Mesendoderm (in vitro differentiated cells): ENCODE measurements at regions not wholly inside any gene's neighbourhood (a gene's known extent, or its start where the extent isn't known, plus 50 kb on each side); places are given as distances from the start of the nearest gene placed in this dataset.

Experiments used
- DNase-seq: peaks from one replicate; pipeline ENCODE4 v3.0.0; 2013
- H2AK5ac ChIP-seq: 2 replicates; pipeline ENCODE4 v1.6.1; 2013; ENCODE audit warnings: low read length, inconsistent platforms
- H2BK120ac ChIP-seq: 2 replicates; pipeline ENCODE4 v1.6.1; 2013; ENCODE audit warnings: low read depth, mild to moderate bottlenecking, low read length, moderate library complexity, mixed read lengths
- H2BK15ac ChIP-seq: replicated peaks from 2 replicates; pipeline ENCODE4 v1.6.1; 2013; ENCODE audit warnings: low read depth, mild to moderate bottlenecking, moderate library complexity
- H2BK5ac ChIP-seq: 2 replicates; pipeline ENCODE4 v1.6.1; 2013; ENCODE audit warnings: low read length, inconsistent platforms
- H3K18ac ChIP-seq: 2 replicates; pipeline ENCODE4 v1.6.1; 2013; ENCODE audit warnings: mild to moderate bottlenecking, low read length, mixed read lengths
- H3K23ac ChIP-seq: one replicate; pipeline ENCODE4 v1.6.1; 2013; ENCODE audit warnings: low read length
- H3K27ac ChIP-seq: 2 replicates; pipeline ENCODE4 v1.5.1; 2013; ENCODE audit warnings: low read depth, mild to moderate bottlenecking, inconsistent platforms, low read length, moderate library complexity
- H3K27me3 ChIP-seq: 2 replicates; pipeline ENCODE4 v1.6.1; 2013; ENCODE audit warnings: low read length, control low read depth, mild to moderate bottlenecking, inconsistent platforms; ENCODE audit not compliant: insufficient read depth, poor library complexity
- H3K36me3 ChIP-seq: 2 replicates; pipeline ENCODE4 v1.6.1; 2013; ENCODE audit warnings: low read length, inconsistent platforms; ENCODE audit not compliant: control insufficient read depth, insufficient read depth
- H3K4ac ChIP-seq: one replicate; pipeline ENCODE4 v1.6.1; 2013; ENCODE audit warnings: low read depth, mild to moderate bottlenecking, low read length, moderate library complexity
- H3K4me1 ChIP-seq: 2 replicates; pipeline ENCODE4 v1.6.1; 2013; ENCODE audit warnings: low read depth, low read length, inconsistent platforms; ENCODE audit not compliant: control insufficient read depth
- H3K4me2 ChIP-seq: 2 replicates; pipeline ENCODE4 v1.6.1; 2013; ENCODE audit warnings: low read length
- H3K4me3 ChIP-seq: 2 replicates; pipeline ENCODE4 v1.5.1; 2013; ENCODE audit warnings: mild to moderate bottlenecking, low read length
- H3K56ac ChIP-seq: one replicate; pipeline ENCODE4 v1.6.1; 2013; ENCODE audit warnings: low read length
- H3K79me1 ChIP-seq: 2 replicates; pipeline ENCODE4 v1.6.1; 2013; ENCODE audit warnings: low read length, inconsistent platforms
- H3K79me2 ChIP-seq: 2 replicates; pipeline ENCODE4 v1.6.1; 2013; ENCODE audit warnings: mild to moderate bottlenecking, low read length; ENCODE audit not compliant: control insufficient read depth, insufficient read depth
- H3K9ac ChIP-seq: 2 replicates; pipeline ENCODE4 v1.6.1; 2013; ENCODE audit warnings: low read length, inconsistent platforms
- H4K5ac ChIP-seq: one replicate; pipeline ENCODE4 v1.6.1; 2013; ENCODE audit warnings: low read length
- H4K8ac ChIP-seq: one replicate; pipeline ENCODE4 v1.6.1; 2013; ENCODE audit warnings: low read depth, mild to moderate bottlenecking, control low read depth, low read length, moderate library complexity
- WGBS: extraction: QIAGEN DNeasy Blood & Tissue Kit; methylation state at CpG from one replicate; pipeline ENCODE4 v1.1.7; 2013; ENCODE audit warnings: low lambda C conversion rate, missing lambda C conversion rate; ENCODE audit not compliant: insufficient coverage; ENCODE audit errors: extremely low coverage; 5-methylcytosine and 5-hydroxymethylcytosine counted together

DNA sequence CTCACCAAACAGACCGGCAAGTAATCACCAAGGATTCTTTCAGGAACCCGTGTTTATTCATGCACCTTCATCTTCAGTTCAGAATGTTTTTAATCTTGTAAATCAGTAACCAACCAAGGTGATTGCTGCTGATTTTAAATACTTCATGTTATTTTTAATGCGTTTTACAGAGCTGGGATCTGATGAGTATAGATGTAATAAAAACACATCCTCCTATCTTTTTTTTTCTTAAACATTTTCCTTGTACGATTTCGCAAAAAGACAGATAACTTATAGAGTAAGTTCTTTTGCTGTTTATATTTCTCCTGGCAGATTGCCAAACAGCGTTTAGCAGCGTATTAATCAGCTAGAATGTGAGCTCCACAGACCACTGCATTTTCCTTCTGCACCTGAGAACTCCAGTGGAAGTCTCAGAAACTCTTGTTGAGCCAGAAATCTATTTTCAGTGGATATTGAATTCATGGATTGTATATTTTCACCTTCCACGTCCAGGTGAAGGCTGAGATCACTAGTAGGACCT is 397.8 kb upstream of the NRP1 start:
- no CpG with 5 or more reads among the region's 8 CpGs for WGBS
- no peak overlapping the region for H3K56ac ChIP-seq
- H3K4me3 ChIP-seq = no peak overlapping the region
- no peak overlapping the region for H2BK15ac ChIP-seq
- no peak overlapping the region for H3K27ac ChIP-seq
- no peak overlapping the region for H2AK5ac ChIP-seq
- H4K5ac ChIP-seq = no peak overlapping the region
- H4K8ac ChIP-seq = no peak overlapping the region
- no peak overlapping the region for H3K9ac ChIP-seq
- H2BK5ac ChIP-seq = no peak overlapping the region
- H3K79me2 ChIP-seq = no peaks in the 10 kb centered on the region
- no peak overlapping the region for H3K4ac ChIP-seq
- H2BK120ac ChIP-seq = no peak overlapping the region
- no peak overlapping the region for H3K4me2 ChIP-seq
- no peaks in the 10 kb centered on the region for H3K36me3 ChIP-seq
- H3K23ac ChIP-seq = no peak overlapping the region
- H3K4me1 ChIP-seq = no peaks in the 10 kb centered on the region
- no peaks in the 10 kb centered on the region for H3K79me1 ChIP-seq
- H3K27me3 ChIP-seq = no peaks in the 10 kb centered on the region
- H3K18ac ChIP-seq = no peak overlapping the region
- DNase-seq = no peak

GRCh38 chr10:33731322-33731721 is 396.9 kb upstream of the NRP1 start:
- H3K27ac ChIP-seq = no peak overlapping the region
- H2AK5ac ChIP-seq = no peak overlapping the region
- H3K79me1 ChIP-seq = no peaks in the 10 kb centered on the region
- no peak overlapping the region for H2BK15ac ChIP-seq
- H4K8ac ChIP-seq = no peak overlapping the region
- H3K27me3 ChIP-seq = no peaks in the 10 kb centered on the region
- H3K4me3 ChIP-seq = no peak overlapping the region
- H3K9ac ChIP-seq = no peak overlapping the region
- no peaks in the 10 kb centered on the region for H3K79me2 ChIP-seq
- no peak overlapping the region for H4K5ac ChIP-seq
- no peaks in the 10 kb centered on the region for H3K4me1 ChIP-seq
- no peaks in the 10 kb centered on the region for H3K36me3 ChIP-seq
- no peak overlapping the region for H3K23ac ChIP-seq
- no CpG with 5 or more reads among the region's 6 CpGs for WGBS
- H3K4ac ChIP-seq = no peak overlapping the region
- no peak for DNase-seq
- no peak overlapping the region for H3K56ac ChIP-seq
- no peak overlapping the region for H3K18ac ChIP-seq
- H3K4me2 ChIP-seq = no peak overlapping the region
- H2BK120ac ChIP-seq = no peak overlapping the region
- H2BK5ac ChIP-seq = no peak overlapping the region

DNA sequence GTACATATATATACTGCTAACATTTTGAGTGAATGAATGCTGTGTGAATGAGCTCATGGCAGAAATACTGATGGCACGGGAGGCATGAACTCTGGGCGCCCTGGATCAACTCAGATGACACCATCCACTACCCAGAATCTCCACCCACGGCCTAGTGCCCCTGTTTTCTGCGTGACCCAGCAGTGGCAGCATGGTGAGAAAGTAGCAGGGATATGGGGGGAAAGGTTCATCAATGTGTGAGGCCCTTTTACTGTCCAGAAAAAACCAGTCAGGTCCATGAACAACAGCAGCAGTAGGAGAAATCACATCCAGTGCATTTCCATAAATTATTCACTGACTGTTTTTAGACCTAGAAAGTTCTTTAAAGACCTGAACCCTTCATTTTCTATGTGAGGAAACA is 391.0 kb upstream of the NRP1 start:
- Histone ChIP-seq H3K23ac (no peak overlapping the region), H3K36me3 (no peaks in the 10 kb centered on the region), H3K4ac (no peak overlapping the region), H3K4me2 (no peak overlapping the region), H4K5ac (no peak overlapping the region), H3K79me2 (no peaks in the 10 kb centered on the region), H3K56ac (no peak overlapping the region), H2BK15ac (no peak overlapping the region), H3K79me1 (no peaks in the 10 kb centered on the region), H2AK5ac (no peak overlapping the region), H3K4me1 (no peaks in the 10 kb centered on the region), H3K27ac (no peak overlapping the region), H3K27me3 (no peaks in the 10 kb centered on the region), H2BK120ac (no peak overlapping the region), H3K18ac (no peak overlapping the region), H3K9ac (no peak overlapping the region), H4K8ac (no peak overlapping the region), H3K4me3 (no peak overlapping the region), H2BK5ac (no peak overlapping the region)
- no peak for DNase-seq
- no CpG with 5 or more reads among the region's 4 CpGs for WGBS

DNA sequence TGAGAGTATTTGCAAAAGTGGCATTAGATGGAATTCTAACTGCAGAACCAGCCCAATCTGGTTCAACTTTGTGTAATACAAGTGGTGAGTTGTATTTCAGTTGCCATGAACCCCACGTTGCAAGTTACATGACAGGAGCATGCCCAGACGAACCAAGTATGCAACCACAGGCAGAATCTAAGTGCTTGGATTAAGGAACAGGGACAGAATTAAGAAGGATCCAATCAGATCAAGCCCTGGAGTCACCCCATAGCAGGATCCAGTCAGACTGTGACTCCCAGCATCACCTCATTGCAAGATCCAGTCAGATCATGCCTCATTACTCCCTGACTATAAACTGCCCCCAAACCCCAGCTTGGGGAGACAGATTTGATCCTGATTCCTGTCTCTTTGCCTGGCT is 388.7 kb upstream of the NRP1 start:
- Histone ChIP-seq H3K79me2 (no peaks in the 10 kb centered on the region), H3K27ac (no peak overlapping the region), H2AK5ac (no peak overlapping the region), H3K56ac (no peak overlapping the region), H3K23ac (no peak overlapping the region), H3K36me3 (no peaks in the 10 kb centered on the region), H3K4me2 (no peak overlapping the region), H3K79me1 (no peaks in the 10 kb centered on the region), H3K4ac (no peak overlapping the region), H3K9ac (no peak overlapping the region), H3K27me3 (no peaks in the 10 kb centered on the region), H2BK5ac (no peak overlapping the region), H3K18ac (no peak overlapping the region), H3K4me3 (no peak overlapping the region), H3K4me1 (no peaks in the 10 kb centered on the region), H2BK15ac (no peak overlapping the region), H2BK120ac (no peak overlapping the region), H4K8ac (no peak overlapping the region), H4K5ac (no peak overlapping the region)
- DNase-seq = no peak
- WGBS = no CpG with 5 or more reads among the region's 2 CpGs

DNA sequence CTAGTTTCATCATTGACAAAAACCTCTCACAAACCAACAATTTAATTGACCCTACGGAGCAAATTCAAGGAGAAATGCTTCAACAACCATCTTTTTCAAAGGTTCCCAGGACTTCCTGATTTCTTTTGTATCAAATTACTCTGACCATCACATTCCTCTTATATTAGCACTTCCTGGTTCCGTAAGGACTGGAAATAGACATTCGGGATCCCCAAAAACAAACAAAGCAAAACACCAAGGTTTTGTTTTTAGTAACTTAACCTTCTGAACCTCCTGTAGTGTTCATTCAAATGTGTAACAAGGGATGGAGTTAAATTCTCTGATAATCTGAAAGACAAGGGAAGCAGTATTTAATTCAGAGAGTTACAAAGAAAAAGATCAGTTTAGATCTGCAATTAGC is 387.6 kb upstream of the NRP1 start:
- no CpG with 5 or more reads among the region's 3 CpGs for WGBS
- Histone ChIP-seq H3K27me3 (no peaks in the 10 kb centered on the region), H2BK120ac (no peak overlapping the region), H3K4me3 (no peak overlapping the region), H3K18ac (no peak overlapping the region), H3K4me2 (no peak overlapping the region), H3K9ac (no peak overlapping the region), H3K56ac (no peak overlapping the region), H4K8ac (no peak overlapping the region), H3K79me1 (no peaks in the 10 kb centered on the region), H4K5ac (no peak overlapping the region), H3K4ac (no peak overlapping the region), H3K79me2 (no peaks in the 10 kb centered on the region), H2BK5ac (no peak overlapping the region), H3K4me1 (no peaks in the 10 kb centered on the region), H2AK5ac (no peak overlapping the region), H2BK15ac (no peak overlapping the region), H3K23ac (no peak overlapping the region), H3K36me3 (no peaks in the 10 kb centered on the region), H3K27ac (no peak overlapping the region)
- no peak for DNase-seq

GRCh38 chr10:33721509-33721908 is 387.0 kb upstream of the NRP1 start:
- no peaks in the 10 kb centered on the region for H3K79me1 ChIP-seq
- H3K27ac ChIP-seq = no peak overlapping the region
- no peak overlapping the region for H3K23ac ChIP-seq
- DNase-seq = no peak
- H3K4me2 ChIP-seq = no peak overlapping the region
- WGBS = no CpG with 5 or more reads among the region's 7 CpGs
- H2BK120ac ChIP-seq = no peak overlapping the region
- H3K27me3 ChIP-seq = no peaks in the 10 kb centered on the region
- H3K79me2 ChIP-seq = no peaks in the 10 kb centered on the region
- H2BK5ac ChIP-seq = no peak overlapping the region
- H4K8ac ChIP-seq = no peak overlapping the region
- no peaks in the 10 kb centered on the region for H3K4me1 ChIP-seq
- no peak overlapping the region for H3K18ac ChIP-seq
- no peak overlapping the region for H3K4ac ChIP-seq
- H2AK5ac ChIP-seq = no peak overlapping the region
- H3K36me3 ChIP-seq = no peaks in the 10 kb centered on the region
- H3K56ac ChIP-seq = no peak overlapping the region
- no peak overlapping the region for H3K4me3 ChIP-seq
- no peak overlapping the region for H3K9ac ChIP-seq
- no peak overlapping the region for H4K5ac ChIP-seq
- no peak overlapping the region for H2BK15ac ChIP-seq
